ENCODE measurements at regions not wholly inside any gene's neighbourhood (a gene's known extent, or its start where the extent isn't known, plus 50 kb on each side); places are given as distances from the start of the nearest gene placed in this dataset.

GRCh38 chr1:74964508-74965102, 169.6 kb upstream of the LHX8 start:
- TF ChIP-seq, protein P1, sequence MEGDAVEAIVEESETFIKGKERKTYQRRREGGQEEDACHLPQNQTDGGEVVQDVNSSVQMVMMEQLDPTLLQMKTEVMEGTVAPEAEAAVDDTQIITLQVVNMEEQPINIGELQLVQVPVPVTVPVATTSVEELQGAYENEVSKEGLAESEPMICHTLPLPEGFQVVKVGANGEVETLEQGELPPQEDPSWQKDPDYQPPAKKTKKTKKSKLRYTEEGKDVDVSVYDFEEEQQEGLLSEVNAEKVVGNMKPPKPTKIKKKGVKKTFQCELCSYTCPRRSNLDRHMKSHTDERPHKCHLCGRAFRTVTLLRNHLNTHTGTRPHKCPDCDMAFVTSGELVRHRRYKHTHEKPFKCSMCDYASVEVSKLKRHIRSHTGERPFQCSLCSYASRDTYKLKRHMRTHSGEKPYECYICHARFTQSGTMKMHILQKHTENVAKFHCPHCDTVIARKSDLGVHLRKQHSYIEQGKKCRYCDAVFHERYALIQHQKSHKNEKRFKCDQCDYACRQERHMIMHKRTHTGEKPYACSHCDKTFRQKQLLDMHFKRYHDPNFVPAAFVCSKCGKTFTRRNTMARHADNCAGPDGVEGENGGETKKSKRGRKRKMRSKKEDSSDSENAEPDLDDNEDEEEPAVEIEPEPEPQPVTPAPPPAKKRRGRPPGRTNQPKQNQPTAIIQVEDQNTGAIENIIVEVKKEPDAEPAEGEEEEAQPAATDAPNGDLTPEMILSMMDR (conservative IDR thresholded peaks at IDR 0.05; ENCODE audit: low read depth, low read length) = no peak
- TF ChIP-seq ELK1 (IDR thresholded peaks at IDR 0.05; ENCODE audit: borderline replicate concordance, low read depth, low read length) (no peak), RAD21 (IDR thresholded peaks at IDR 0.05; ENCODE audit: low read length) (no peak), POLR2A (IDR thresholded peaks at IDR 0.05; ENCODE audit: low read depth, low read length) (no peak), CHD1 (IDR thresholded peaks at IDR 0.05; ENCODE audit: low read depth, low read length) (no peak)
